ENCODE measurements at regions not wholly inside any gene's neighbourhood (a gene's known extent, or its start where the extent isn't known, plus 50 kb on each side); places are given as distances from the start of the nearest gene placed in this dataset.
"Not testable (repeated sequence)": the region's sequence is repeated elsewhere in the genome, so short reads cannot be mapped to it uniquely, and the experiment has no call there.

DNA sequence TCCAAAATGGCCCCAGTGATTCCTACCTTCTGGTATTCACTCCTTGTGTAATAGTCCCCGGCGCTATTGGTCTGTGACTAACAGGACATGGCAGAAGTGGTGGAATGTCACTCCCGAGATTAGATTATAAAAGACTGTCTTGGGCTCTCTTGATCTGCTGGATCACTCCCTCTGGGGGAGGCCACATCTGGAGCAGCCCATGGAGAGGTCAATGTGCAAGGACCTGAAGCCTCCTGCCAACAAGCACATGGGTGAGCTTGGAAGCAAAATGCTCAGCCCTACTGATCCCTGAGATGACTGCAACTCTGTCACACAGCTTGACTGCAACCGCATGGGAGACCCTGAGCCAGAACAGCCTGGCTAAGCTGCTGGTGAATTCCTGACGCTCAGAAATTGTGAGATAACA lies 94.3 kb upstream of the GLI2 start:
- no peak for DNase-seq

DNA sequence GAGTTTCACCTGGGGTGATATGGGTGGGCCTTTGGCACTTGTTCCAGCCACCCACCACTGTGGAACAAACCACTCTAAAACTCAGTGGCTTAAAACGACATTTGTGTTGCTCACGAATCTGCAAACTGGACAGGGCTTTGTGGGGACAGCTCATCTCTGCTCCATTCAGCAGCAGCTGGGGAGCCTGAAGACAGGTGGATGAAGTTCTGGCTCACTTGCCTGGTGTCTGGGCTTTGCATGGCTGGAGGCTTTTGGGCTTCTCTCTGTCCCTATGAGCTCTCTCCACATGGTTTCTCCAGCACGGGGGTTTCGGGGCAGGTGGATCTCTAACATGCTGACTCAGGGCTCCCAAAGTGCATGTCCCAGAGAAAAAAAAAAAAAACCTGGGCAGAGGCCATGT lies 93.0 kb upstream of the GLI2 start:
- no peak for DNase-seq

DNA sequence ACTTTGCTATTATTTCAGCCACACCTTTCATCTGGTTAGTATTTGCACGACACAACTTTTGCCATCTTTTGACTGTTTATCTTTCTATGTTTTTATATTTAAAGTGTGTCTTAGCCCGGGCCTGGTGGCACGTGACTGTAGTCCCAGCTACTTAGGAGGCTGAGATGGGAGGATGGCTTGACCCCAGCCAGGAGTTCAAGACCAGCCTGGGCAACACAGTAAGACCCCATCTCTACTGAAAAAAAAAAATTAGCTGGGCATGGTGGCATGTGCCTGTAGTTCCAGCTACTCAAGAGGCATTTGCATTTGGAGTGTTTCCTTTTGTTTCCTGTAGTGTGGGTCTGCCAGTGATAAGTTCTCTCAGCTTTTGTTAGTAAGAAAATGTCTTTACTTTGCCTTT lies 88.7 kb upstream of the GLI2 start:
- no peak for DNase-seq

DNA sequence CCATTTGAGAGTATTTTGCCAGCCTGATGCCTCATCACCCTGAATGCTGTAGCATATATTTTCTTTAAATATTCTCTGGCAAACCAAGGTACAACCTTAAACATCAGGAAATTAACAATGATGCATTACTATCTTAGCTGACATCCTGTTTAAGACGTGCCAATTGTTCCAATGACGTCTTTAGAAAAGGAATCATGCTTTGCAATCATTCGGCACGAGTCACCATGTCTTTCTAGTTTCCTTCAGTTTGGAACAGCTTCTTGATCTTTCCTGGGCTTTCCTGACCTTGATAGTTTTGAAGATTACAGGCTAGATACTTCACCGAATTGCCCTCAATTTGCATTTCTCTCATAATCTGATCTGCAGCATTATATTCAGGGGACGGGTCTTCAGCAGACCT lies 88.2 kb upstream of the GLI2 start:
- DNase-seq, result no peak

DNA sequence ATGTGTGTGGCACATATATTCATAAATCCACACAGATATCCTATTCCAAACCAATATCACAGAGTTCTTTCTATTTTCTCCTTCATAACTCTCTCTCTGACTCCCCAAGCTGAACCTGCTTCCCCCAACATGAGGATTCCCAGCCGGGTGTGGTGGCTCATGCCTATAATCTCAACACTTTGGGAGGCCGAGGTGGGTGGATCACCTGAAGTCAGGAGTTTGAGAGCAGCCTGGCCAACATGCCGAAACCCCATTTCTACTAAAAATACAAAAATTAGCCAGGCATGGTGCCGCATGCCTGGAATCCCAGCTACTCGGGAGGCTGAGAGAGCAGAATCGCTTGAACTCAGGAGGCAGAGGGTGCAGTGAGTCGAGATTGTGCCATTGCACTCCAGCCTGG lies 86.3 kb upstream of the GLI2 start:
- not testable (repeated sequence) for DNase-seq

DNA sequence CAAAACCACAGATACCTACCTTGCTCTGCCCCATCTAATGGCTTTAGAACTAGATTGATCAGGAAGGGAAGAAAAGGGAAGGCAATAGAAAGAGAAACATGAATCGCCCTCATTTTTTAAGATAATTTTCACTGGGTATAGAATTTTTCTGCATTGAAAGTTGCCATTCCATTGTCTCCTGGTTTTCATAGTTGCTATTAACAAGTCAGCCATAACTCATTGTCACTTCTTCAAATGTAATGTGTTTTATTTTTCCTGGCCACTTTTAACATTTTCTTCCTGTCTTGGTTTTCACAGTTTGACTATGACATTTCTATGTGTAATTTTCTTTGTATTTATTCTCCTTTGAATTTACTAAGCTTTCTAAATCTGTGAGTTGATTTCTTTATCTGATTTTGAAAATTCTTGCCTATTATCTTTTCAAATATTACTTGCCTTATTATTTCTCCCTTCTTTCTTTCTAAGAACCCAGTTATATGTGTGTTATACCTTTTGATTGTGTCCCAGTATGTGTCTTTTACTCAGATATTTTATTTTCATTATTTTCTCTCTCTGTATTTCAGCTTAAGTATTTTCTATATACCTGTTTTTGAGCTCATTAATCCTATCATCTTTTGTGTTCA lies 85.5 kb upstream of the GLI2 start:
- DNase-seq, result no peak

DNA sequence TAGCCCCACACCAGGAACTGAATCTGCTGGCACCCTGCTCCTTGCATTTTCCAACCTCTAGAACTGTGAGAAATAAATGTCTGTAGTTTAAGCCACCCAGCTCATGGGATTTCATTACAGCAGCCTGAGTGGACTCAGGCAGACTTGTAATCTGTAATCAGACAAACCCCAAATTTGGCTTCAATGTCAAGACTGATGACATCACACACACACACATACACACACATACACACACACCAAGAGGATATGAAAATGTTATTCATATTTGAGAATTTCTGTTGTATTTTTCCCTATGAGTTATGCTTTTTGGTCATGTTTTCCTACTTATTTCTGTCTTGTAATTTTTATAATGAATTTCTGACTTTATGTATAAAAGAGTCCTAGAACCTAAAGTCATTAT lies 83.8 kb upstream of the GLI2 start:
- DNase-seq, result no peak

DNA sequence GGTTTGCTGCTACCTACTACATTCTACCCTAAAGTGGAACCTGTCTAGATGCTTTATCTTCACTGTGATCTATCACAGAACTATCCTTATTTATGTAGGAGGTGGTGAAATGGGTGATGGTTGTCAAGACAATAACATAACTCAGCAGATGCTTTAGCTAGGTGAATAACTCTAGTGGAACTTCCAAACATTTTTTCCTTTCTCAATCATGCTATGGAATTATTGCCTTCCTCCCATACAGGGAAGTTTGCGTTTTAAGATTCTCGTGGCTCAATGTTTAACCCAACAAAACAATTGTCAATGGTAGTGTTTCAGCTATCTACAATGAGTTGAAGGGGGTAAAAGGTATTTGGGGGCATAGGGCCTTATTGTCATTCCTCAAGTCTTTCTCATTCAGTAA lies 82.6 kb upstream of the GLI2 start:
- DNase-seq, result no peak

DNA sequence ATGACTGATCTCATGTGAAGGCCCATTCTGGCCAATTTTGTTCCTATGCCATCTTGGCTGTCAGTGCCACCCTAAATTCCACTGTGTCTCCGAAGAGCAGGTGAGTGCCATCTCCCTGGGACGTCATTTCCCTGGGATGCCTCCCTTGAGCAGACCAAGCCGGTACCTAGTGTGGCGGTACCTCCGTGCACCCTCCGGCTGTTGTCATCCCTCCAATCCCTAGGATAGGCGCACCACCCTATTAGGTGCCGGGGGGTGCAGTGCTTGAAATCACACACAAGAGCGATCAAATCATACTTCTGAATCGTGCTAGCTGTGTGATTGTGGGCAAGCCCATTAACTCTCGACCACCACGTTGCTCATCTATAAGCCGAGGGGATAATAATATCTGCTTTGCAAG lies 81.8 kb upstream of the GLI2 start:
- DNase-seq, result no peak

DNA sequence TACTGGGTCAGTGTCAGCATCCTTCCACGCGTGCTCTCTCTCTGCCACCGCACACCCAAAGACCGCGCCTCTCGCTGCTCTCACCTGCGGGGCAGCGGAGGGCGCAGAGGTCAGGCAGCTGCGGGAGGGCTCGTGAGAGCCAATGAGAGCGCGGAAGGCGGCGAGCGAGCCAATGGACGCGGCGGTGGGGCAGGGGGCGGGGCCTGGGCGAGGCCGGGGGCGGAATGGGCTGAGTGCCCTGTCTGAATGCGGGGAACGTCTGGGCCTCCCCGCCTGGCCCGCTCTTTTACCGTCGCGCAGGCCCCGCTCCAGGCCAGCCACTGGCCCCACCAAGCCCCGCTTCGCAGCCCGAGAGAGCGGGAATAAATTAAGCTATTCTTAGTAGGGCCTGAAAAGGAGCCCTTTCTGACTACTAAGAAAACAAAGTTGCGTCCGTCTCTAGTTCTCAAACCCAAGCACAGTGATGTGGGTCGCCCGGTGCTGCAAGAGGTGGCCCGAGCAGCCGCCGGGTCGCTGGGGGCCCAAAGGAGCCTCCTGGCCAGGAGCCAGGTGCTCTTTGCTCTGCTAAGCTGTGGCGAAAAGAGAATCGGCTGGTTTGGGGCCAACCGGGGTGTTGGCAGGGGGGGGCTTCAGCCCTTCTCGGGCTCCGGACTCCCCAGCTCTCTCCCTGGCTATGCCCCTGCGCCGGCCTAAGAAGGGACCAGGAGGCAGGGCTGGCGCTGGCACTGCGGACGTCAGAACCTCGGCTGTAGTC lies 81.1 kb upstream of the GLI2 start:
- DNase-seq, result no peak

DNA sequence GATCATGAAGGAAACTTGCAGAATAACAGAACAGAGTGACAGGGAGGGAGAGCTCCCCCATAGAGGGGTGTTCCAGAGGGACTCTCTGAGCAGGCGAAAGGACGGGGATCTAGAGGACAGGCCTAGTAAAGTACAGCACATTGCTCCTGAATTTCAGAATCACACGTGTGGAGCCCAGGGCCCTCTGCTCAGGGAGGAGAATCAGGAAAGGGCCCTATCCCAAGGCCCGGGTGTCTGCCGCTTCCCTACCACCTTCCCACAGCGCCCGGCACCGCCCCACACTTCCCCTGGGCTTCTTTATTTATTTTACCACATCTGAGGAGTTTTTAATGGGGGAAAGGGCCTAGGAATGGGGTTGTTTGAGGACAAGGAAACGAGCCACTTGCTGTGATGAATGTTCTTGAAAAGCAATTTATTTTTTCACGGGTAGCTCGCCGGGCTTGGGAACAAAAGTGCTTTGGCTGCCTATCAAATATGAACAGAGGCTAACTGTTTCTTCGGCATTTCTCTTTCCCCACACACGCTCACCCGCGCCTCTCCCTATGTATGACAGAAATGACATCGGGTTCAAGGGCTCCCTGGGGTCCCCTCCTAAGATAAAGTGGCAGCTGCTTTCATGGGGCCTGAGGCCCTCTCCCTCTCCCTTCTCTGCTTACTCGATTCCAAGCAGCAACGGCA lies 79.3 kb upstream of the GLI2 start:
- no peak for DNase-seq

DNA sequence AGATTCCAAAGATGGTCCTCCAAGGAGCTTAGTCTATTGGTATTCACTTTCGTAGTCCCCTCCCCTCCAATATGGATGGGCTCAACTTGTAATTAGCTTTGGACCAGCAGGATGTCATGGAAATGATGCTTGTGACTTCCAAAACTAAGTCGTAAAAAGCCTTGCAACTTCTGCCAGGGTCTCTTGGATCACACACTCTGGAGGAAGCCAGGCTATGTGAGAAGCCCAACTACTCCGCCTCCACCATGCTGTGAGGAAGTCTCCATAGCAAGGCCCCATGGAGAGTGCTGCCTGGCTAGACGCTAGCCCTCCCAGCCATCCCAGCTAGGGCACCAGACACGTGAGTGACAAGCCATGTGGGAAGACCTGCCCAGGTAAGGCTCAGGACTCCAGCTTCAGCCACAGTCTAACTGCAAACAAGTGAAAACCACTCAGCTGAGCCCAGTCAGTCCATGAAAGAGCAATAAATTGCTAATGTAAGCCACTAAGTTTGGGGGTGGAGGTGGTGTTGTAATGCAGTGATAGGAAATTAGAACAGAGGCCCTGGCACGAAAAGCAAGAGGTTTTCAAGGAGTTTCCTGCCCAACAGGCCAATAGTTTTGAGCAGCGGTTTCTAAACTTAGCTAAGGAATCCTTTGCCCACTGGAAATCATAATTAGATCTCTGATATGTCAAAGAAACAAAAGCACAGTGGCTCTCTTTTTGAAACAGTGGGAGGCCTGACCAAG lies 77.5 kb upstream of the GLI2 start:
- DNase-seq, result no peak

DNA sequence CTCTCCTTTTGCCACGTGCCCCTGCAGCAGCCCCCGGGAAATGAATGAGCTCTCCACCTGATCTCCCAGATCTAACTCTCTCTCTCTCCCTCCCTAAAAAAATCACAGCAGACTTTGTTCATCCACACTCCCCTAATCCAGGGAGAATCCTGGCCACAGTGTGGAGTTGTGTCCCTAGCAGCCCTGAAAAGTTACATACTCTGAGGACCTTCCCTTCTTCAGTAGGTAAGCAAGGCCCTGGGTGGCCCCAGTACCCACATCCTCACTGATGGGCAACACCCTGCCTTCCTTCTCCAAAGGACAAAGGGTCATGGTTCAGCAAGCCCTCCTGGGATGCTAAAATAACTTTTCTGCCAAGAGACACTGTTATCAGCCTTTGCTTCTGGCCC lies 76.9 kb upstream of the GLI2 start:
- no peak for DNase-seq

DNA sequence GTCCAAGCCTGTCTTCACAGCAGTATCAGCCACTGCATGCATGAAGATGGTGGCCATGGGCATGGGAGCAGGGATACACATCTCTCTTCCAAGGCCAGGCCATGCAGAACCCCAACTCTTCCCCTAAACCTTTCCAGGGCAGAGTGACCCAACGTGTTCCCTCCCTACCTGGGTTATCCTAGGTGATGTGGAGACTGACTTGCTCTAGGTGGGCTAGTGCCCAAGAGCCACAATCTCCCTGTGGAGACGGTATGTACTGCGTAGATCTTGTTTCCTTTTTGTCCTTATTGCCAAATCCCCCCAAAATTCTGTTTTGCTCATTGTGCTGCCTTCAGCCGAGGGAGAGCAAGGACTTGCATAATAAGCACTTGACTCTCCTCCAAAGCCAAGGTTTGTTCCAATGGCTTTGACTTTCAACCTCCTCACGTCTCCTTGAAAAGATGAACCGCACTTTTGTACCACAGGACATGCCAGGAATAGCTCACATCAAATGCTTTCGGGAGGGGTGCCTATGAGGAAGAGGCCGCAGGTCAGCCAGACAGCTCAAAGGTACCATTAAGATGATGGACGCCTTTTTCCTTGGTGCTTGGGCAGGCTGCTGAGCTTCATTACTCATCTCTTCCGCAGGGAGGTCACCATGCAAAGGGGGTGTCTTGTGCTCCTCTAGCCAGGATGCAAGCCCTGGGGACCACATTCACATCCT lies 76.2 kb upstream of the GLI2 start:
- no peak for DNase-seq

DNA sequence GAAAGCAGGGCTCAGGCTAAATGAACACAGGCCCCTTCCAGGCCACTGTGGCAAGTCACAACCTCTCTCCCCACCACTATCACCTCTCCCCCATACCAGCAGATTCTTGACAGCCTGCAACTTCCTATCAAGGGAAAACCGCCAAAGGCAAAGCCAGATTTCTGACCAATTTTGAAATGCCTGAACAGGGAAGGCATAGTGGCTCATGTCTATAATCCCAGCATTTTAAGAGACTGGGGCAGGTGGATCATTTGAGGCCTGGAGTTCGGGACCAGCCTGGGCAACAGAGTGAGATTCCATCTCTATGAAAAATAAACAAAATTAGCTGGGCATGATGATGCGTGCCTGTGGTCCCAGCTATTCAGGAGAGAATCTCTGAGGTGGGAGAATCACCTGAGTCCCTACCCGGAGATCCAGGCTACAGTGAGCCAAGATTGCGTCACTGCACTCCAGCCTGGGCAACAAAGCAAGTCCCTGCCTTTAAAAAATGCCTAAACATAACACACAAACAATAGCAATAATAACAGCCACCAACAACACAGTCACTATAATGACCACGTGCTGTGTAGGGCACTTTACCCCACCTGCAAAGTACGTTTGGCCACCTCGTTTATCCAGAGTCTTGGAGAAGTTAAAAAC lies 75.5 kb upstream of the GLI2 start:
- DNase-seq, result no peak

DNA sequence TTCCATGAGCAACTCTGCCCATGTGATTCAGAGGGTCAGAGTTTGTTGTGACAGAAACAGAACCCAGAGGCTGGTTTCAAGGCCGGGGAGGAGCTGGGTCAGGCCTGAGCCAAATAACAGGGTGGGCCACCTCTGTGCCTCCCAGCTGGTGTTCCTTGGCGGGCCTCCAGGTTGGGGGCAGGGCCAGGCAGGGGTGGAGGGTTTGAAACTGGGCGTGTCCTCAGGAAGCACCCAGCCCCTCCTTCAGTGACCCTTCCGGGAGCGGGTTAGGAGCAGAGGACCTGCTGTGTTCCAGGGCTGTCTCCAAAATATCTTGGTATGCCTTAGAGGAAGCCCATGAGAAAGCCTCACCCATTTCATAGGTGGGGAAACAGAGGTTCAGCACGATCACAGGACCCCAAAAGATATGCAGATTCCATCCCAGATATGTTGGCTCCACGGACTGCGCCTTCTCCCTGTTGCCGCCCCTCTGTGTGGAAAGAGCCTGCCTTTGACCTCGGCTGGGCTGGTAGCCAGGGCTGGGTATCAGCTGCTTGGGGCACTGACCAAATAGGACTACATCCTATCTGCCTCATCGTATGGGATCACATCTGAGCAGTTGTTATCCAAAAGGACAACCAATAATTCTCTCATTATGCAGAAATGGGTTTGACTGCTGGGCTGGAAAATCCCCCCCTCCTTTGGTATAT lies 74.8 kb upstream of the GLI2 start:
- DNase-seq, result no peak

DNA sequence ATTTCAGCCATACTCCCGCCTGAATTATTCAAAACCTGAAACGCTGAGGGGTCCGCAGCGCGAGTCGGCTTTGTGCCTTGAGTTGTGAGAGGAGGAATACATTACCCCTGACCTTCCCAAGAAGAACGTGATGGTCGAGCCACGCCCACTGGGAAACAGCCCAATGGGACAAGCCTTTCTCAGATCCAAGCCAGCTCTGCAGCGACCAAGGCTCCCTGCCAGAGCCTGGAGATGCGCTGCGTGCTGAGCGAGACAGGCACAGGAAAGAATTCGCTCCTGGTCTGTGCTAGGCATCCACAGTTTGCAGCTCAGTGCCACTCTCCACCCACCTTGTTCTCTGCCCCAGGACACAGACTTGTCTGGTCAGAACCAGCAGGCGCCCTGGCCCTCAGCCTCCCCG lies 74.1 kb upstream of the GLI2 start:
- DNase-seq, result peak; percentile 86

DNA sequence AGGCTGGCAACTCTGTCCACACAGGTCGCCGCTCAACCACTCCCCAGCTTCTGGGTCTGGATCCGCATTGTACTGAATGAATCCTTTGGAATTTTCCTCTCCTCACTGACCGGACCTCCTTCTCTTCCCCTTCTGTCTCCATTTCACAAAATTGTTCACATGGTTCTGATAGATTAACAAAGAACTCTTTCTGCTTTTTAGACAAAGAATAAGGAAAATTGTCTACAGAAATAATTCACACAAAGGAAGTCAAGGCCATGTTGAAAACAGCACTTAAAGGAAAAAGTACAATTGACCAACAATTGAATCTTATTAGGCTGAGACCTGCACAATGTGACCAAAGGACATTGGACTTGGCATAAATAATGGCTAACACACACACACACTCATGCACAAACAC lies 73.6 kb upstream of the GLI2 start:
- no peak for DNase-seq

DNA sequence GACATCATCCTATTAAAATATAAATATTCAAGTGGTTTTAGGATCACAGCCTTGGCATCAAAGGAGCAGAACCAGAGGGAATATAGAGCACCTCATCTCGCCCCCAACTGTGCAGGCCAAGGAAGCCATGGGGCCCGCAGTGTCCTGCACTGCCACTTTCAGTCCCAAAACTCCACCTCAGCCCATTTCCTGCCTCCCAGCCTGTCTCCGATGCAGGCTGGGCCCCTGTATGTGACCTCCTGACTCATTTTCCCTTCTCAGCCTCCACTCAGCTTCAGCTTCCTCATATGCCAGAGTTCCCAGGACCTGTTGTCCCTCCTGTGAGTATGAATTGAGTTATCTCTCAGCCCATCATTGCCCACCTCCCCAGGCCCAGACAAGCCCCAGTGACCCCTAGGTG lies 72.9 kb upstream of the GLI2 start:
- no peak for DNase-seq

DNA sequence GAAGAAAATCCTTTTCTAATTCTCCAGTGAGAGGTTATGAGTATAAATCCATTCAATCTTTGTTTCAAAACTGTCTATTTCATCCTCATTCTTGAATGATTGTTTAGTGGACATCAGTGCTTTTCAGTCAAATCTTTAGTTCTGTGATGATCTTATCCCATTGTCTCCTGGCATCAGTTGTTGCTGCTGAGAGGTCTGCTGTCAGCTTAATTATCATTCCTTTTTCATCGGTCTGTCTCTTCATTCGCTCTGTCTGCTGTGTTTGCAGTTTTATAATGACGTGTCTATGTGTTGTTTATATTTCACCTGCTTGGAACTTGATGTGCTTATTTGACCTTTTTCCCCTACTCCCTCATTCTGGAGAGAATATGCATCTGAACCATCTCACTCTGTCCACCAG lies 69.2 kb upstream of the GLI2 start:
- DNase-seq, result no peak

DNA sequence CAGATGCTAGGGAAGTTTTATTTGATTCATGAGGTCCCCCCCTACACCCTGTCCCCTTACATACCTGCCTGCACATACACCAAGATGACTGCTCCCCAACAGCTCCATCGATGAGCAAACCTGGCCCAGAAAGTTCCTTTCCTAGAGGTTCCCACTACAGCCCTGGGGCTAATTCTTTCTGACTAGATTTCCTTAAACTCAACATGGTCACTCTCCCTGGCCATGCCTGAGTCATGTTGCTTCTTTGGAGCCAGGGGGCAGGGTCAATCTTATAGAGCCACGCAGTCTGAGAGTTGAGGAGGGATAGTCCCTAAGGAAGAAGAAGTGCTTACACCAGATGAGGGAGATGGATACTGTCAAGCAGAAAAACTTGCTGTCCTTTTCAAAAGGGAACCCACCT lies 67.7 kb upstream of the GLI2 start:
- no peak for DNase-seq
